ENCODE measurements at regions not wholly inside any gene's neighbourhood (a gene's known extent, or its start where the extent isn't known, plus 50 kb on each side); places are given as distances from the start of the nearest gene placed in this dataset.

DNA sequence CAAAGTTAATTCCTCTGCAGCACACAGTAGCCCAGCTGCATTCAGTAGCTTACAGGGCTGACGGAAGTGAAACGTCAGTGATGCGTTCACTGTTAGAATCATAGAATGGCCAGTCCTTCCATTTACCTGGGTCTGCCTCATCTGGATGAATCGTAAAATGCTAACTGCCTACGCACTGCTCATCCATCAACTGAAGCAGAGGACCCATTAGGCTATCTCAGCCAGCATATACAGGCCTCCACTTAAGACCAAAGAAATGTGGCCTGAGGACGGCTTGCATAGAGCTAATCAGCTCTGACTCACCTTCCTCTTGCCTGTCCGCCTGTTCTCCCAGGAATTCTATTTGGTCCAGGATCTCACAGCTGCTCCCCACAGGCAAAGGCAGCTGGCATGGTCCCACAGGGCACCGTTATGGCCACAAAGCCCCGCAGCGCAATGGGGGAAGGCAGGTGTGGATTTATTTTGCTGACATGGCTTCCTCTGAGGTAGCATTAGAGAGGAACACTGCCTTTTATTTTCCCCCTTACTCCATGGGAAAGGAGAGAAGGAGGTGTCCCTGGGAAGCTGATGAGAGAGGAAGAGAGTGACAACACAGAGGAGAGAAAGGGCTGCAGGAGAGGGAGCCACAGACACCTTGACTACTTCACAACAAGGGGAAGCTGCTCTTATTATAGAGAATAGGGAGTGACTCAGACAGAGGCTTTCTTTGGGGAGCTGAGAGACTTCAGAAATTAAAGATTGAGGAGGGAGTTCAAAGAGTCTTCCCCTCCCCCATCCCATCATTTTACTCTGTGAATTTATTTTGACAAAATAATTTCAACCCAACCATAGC lies 177.6 kb downstream of the HHIPL2 start:
- DNase-seq (ENCODE audit: low read depth in 3 of 3), result no peak

DNA sequence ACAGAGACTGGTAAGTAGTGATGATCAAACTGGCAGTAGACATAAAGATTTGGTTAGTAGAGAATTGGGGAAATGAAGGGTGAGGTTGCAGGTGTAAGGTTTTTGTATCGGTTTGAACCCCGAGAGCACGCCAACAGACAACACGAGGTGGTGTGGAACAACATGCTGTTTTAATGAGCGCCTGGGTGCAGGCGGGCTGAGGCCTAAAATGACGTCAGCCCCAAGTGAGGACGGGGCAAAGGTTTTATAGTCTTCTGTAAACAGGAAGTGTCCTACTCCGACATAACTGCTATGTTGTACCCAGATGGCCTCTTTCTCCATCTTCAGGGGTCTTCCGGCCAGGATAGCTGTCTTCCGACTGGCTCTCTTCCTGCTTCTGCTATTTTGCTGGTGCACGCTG lies 178.8 kb downstream of the HHIPL2 start:
- no peak for DNase-seq (ENCODE audit: low read depth in 3 of 3)

DNA sequence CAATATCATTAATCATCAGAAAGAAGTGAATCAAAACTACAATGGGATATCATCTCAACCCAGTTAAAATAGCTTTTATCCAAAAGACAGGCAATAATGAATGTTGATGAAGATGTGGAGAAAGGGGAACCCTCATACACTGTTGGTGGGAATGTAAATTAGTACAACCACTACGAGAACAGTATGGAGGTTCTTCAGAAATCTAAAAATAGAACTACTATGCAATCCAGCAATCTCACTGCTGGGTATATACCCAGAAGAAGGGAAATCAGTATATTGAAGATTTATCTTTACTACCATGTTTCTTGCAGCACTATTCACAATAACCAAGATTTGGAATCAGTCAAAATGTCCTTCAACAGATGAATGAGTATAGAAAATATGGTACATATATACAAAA lies 189.8 kb downstream of the HHIPL2 start:
- no peak for DNase-seq (ENCODE audit: low read depth in 3 of 3)

DNA sequence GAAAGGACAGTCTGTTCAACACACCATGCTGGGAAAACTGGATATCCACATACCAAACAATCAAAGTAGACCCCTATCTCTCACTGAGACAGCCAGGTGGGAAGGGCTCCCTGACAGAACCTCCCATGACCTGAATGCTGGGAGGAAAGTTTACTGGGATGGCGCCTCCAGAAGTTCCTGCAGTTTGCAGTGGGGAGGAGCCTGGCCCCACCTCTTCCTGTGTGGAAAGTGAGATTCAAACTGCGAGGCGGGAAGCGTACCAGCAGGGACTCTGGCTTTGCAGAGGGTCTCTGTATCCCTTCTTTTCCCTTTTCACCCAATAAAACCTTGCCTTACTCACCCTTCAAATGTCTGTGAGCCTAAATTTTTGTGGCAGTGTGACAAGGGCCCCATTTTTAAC lies 190.7 kb downstream of the HHIPL2 start:
- DNase-seq (ENCODE audit: low read depth in 3 of 3), result no peak

DNA sequence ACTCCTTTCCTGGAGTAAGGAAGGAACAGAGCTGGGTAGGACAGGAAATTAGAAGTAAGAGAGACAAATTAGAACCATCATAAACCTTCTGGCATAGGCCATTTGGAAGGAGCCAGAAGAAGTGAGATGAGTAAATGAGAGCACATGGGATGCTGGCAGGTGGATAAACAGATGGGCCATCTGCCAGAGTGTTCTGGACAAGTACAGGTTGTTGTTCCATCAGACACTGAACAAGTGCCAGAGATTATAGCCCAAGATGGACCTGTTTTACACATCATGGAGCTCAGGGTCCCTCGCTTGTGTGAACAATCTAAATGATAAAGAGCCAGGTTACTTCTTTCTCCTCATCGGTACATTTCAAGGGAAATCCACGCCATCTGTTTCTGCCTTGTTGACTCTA lies 200.3 kb downstream of the HHIPL2 start:
- DNase-seq (ENCODE audit: low read depth in 3 of 3), result no peak

DNA sequence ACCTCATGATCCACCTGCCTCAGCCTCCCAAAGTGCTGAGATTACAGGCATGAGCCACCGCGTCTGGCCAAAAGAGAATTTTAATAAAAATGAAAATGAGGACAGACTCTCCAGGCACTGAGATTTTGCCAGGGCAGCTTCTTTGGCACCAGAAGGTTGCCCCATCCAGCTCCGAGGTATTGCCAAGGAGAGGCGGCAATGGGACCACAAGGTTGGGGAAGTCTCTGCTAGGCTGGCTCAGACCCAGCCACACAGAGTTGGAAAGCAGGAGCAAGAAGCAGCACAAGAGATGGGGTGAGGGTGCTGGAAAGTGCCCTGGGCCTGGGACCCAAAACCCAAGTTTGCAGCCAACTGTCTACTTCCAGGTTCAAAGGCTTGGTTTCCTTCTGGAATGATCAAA lies 200.9 kb downstream of the HHIPL2 start:
- DNase-seq (ENCODE audit: low read depth in 3 of 3), result no peak

DNA sequence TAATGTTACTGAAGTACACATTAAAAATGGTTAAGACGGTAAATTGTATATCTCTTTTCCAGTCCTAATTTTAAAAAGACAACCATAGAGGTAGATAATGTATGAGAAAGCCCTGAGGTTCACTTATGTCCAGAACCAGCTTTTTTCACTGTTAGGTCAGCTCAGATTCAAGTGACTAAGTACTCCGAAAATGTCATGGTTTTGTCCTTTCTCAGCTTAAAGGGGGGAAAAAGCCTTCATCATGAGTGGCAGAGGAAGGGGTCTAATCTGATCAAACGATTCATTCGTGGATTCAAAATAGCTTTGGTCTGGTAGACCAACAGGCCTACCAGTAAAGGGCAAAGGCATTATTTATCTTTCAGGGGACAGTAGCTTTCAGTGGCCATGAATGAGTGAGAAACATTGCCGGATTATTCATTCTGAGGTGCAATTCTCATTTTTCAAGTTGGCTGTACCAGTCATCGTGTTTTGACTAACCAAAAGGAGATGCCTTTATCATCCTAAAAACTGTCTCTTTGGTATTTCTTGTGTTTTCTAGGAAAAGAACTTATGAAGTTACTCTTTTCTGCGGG lies 208.4 kb downstream of the HHIPL2 start:
- DNase-seq (ENCODE audit: low read depth in 3 of 3), result no peak

DNA sequence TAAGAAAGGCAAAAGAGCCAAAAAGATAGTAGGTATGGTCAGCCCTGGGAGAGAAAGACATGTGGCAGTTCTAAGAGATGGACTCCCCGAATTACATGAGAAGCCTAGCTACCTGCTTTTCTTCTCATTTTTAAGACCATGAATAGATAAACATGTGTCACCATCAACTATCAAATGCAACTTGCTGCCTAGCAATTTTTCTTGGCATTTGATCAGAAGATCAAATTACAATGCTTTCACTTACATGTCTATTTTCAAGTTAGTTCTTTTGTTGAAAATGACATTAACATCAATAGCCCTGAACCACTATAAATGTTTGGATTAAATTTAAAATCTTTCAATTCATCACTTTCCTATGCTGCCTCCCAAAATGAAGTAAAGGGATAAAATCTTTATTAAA lies 212.3 kb downstream of the HHIPL2 start:
- no peak for DNase-seq (ENCODE audit: low read depth in 3 of 3)

DNA sequence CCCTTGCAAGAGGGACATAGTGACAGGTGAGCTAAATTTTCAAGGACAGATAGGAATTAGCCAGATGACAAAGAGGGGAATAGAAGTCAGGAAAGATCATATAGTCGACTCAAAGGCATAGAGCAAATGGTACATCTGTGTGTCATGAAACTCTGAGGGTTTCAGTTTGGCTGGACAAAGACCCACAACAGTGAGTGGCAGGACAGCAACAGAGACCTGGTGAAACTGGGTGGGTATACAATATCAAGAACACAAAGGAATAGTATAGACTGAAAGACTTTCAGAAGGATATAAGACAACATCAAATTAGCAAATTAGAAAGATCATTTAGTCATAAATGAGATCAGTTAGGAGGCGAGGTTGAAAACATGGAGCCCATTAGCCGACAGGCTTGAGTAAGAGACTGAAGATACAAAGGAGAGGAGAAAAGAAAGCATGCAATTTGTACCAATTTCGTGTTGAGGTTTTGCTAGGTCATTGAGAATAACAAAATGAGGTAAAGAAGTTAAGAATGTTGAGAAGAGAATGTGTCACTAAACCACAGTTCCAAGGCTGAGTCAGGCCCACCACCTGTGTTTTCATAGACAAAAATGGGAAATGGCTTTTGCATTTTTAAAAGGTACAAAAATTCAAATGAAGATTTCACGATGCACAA lies 213.8 kb downstream of the HHIPL2 start:
- no peak for DNase-seq (ENCODE audit: low read depth in 3 of 3)

DNA sequence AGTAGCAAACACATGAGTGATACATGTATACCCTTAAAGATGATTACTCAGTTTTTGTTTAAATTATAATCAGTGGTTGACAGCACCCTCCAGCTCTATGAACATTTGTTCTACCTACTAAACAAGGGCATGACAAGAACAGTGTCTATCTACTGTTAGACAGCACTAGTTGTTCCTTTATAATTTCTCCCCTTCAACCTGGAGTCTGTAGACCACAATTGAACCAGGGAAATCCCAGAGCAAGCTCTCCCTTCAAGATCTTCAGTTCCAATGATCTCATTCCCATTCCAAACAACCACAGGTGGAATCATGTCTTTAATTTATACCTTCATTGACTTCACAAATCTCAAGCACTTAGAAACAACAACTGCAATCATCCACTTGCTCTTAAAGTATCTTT lies 216.1 kb downstream of the HHIPL2 start:
- DNase-seq (ENCODE audit: low read depth in 3 of 3), result no peak

DNA sequence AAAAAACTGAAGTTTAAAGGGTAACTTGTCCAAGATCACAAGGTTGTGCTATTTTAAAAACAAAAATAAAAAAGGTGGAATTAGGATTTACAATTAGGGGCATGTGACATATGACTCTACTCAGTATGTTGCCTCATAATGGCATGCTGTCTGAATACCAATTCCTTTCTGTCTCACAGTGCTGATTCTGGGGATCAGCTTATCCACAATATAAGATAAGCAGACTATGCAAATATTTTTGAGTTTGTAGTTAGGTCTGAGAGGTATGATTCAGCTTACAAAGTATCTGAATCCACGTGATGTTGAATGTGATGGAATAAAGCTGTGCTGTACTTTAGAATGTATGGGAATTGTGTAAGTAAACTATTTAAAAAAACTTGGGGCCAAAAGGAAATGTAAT lies 216.6 kb downstream of the HHIPL2 start:
- no peak for DNase-seq (ENCODE audit: low read depth in 3 of 3)

DNA sequence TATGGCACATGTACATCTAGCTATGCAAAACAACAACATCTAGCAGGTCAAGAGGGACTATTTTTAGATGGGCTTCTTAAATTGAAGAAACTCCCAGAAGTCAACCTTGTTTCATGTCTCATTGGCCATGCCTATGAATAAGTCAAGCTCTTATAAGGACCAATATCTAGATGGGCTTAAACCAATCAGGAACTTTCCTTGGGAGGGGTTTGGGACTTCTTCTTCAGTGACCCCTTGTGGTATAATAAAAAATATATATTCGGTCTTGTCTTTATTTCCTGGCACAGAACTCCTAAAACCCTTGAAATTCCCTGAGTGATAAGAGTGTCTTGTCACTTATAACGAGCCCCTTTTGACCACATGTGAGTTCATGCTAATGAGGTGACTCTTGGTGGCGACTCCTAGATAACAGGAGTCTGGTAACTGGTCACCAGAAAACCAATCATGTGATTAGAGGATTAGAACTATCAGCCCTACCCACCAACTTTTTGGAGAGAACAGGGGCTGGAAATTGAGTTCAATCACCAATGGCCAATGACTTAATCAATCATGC lies 218.3 kb downstream of the HHIPL2 start:
- no peak for DNase-seq (ENCODE audit: low read depth in 3 of 3)

DNA sequence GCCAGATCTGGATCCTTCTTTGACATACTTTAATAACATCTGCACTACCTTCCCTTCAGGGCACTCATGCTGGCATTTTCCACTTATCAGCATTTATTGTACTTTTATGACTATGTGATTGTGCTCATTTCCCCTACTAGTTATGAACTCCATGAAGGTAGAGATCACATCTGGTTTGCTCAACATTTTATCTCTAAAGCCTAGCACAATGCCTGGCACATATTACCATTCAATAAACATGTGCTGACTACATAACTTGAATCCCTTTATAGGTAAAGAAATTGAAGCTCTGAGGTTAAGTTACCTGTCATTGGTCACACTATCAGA lies 221.2 kb downstream of the HHIPL2 start:
- no peak for DNase-seq (ENCODE audit: low read depth in 3 of 3)

DNA sequence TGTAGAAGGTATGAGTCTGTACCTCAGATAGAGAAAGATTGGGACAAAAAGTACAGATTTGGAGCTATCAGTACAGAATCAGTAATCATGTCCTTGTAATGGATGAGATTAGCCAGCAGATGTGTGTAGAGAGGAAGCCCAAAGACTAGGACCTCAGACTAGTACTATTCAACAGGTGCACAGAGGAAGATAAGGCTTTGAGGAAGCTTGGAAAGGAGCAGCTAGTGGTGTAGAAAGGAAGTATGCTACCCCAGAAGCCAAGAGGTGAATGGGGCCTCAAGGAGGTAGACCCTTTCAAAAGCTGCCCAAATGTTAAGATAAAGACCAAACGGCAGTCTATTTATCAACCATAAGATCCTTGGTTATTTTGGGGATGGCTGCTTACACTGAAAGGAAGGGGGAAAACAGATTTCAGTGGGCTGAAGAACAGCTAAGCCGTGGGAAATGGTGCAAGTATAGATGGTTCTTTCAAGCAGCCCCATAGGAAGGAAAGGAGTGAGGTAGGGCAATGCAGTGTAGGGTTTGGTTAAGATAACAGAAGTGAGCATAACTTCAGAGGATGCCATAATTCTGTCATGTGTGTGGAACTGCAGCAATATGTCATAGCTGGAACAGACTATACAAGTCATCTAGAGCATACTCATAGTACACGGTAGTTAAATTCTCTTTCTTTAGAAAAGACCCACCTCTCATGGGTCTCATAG lies 221.7 kb downstream of the HHIPL2 start:
- DNase-seq (ENCODE audit: low read depth in 3 of 3), result no peak

DNA sequence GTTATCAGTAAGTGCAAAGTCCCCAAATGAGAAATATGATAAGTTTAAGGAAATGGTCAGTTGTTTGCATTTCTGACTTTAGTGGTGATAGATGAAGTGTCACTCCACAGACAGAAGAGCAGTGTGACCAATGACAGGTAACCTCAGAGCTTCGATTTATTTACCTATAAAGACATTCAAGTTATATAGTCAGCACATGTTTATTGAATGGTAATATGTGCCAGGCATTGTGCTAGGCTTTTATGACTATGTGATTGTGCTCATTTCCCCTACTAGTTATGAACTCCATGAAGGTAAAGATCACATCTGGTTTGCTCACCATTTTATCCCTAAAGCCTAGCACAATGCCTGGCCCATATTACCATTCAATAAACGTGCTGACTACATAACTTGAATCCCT lies 222.4 kb downstream of the HHIPL2 start:
- no peak for DNase-seq (ENCODE audit: low read depth in 3 of 3)

DNA sequence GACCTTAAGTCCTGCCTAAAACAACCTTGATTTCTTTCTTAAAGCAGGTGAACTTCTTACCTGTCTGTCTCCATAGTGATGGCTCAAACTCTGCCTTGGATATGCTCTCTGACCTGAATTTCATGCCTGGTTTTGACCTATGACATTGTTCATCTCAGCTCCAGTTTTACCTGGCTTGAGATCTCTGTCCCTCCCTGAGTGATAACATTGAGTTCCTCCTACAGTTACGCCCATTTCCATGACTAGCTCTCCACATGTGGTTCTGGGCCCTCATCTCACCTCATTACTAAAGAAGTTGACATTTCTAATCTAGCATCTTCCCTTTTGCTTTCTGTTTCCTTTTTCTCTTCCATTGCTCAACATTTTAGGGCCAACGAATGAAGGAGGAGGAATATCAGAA lies 233.1 kb downstream of the HHIPL2 start:
- no peak for DNase-seq (ENCODE audit: low read depth in 3 of 3)

DNA sequence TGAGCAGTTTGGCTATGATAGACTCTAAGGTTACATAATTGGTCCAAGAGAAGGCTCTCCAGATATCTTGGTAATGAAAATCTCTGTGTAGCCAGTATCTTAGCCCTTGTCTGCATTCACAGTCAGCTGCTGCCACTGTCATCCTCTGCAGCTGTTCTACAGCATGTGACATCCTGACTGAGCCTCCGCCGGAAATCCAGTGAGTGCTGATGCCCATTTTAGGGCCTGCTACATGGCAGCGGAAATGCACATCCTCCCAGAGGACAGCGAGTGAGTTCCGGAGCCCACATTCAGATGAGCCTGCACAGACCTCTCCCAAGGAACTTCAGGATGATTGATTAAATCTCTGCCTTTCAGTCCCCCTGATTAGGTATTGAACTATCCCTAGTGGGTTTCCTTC lies 237.1 kb downstream of the HHIPL2 start:
- DNase-seq (ENCODE audit: low read depth in 3 of 3), result no peak

DNA sequence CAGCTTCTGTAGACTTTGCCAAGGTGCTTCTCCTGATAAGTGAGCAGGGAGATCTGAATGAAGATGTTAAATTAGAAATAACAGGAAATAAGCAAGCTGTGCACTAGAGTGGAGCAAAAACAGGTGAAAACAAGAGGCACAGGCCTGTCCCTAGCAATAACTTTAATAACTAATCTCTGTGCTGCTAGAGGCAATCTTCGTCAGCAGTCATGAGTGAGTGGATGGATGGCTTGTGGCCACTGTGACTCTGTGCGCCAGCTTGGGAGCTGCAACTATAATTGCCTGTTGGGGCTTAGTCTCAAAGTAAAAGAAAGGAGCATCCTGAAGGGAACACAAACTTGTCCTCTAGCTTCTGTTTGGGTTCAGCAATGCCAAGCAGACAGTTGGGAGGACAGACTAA lies 240.3 kb downstream of the HHIPL2 start:
- DNase-seq (ENCODE audit: low read depth in 3 of 3), result no peak

DNA sequence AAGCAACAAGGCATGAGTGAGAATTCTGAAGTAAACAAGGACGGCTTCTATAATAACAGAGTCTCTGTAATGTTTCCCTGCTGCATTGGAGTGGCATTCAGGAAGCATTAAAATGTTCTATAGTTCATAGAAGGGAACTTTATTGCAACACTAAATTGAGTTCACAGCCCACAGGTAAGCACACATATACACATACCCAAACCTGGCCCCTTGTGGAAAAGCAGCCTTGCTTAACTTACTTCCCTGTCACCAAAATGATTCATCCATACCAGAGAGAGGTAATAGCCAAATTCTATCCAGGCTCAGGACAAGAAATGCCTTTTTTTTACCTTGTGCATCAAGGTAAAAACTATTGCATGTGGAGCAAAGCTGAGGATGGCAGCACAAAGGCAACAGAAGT lies 241.4 kb downstream of the HHIPL2 start:
- DNase-seq (ENCODE audit: low read depth in 3 of 3), result no peak

DNA sequence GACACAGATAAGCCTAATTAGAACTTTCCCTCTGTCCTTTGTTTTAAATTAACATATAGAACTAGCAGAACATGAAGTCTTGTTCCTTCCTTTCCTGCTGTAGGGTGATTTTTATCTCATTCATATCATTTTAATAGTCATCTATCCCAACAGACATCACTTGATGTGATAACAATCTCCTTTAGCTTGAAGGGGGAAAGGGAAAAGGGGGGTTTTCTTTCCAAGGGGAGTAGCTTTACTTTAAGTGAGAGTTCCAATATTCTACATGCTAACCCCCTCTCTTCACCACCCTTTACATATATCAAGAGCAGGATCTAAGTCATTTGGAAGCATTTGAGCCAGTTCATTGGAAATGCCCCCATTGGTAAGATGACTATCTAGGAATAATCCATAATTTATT lies 241.9 kb downstream of the HHIPL2 start:
- no peak for DNase-seq (ENCODE audit: low read depth in 3 of 3)

DNA sequence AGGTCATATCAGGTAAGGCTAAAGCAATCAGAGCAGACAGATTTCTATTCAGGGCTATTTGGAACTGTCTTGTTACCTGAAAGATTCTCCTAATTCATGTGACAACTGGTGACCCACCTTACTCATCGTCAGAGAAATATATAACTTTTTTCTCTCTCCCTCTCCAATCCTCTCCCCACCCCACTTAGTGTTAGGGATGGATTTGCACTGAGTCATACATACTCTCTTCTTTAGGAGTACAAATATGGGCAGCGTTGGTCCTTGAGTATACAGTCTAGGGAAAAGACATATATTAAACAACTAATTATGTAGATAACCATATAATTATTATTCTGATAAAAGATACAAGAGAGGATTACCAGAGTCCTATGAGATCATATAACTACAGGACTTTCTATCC lies 246.3 kb downstream of the HHIPL2 start:
- DNase-seq (ENCODE audit: low read depth in 3 of 3), result no peak

DNA sequence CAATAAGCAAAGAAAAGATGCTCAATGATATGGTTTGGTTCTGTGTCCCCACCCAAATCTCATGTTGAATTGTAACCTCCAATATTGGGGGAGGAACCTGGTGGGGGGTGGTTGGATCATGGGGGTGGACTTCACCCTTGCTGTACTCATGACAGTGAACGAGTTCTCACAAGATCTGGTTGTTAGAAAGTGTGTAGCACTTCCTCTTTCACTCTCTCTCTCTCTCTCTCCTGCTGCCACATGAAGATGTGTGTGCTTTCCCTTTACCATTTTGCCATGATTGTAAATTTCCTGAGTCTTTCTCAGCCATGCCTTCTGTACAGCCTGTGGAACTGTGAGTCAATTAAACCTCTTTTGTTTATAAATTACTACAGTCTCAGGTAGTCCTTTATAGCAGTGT lies 248.4 kb downstream of the HHIPL2 start:
- DNase-seq (ENCODE audit: low read depth in 3 of 3), result no peak

DNA sequence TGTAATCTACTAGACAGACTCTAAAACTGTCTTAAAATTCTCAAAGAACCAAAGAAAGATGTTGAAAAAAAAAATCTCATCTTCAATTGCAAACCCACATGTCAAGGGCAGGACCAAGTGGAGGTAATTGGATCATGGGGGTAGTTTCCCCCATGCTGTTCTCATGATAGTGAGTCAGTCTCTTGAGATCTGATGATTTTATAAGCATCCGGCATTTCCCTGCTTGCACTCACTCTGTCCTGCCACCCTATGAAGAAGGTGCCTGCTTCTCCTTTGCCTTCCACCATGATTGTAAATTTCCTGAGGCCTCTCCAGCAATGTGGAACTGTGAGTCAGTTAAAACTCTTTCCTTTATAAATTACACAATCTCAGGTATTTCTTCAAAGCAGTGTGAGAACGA lies 257.0 kb downstream of the HHIPL2 start:
- no peak for DNase-seq (ENCODE audit: low read depth in 3 of 3)

Measured in stimulated activated CD4-positive, alpha-beta T cell treated with anti-CD3 and anti-CD28 coated beads, TNF-alpha, amount 100 ng/mL, for 4 hours (primary cell).